Sciatic nerve (tissue), 2 donors: ENCODE measurements at regions not wholly inside any gene's neighbourhood (a gene's known extent, or its start where the extent isn't known, plus 50 kb on each side); places are given as distances from the start of the nearest gene placed in this dataset.
A peak's percentile ranks its signal among the peaks of the same experiment; 100 is the strongest.
"Not testable (repeated sequence)": the region's sequence is repeated elsewhere in the genome, so short reads cannot be mapped to it uniquely, and the experiment has no call there.

Experiments used
- ATAC-seq: fragments of 200-7000 bp; cut with Tn5 transposase; one replicate; pipeline ENCODE4 v1.9.1; 2020; ENCODE audit warnings: mild to moderate bottlenecking, moderate library complexity
- DNase-seq: peaks from one replicate; pipeline ENCODE4 v3.0.0-alpha.2; 2020; ENCODE audit warnings: low spot score
- intact Hi-C: fragments of 100-400 bp; cut with DNase I; formaldehyde crosslinking; loops from one replicate; pipeline ENCODE4 v1.14.2; 2022
- donor health status: DM: no; HTN: no; CAD: no.
- donor health status: DM: no; HTN: no; CAD: no.

GRCh38 chr21:28078126-28078525 is 914.6 kb downstream of the LTN1 start:
- intact Hi-C loops, result no loop called here
- no peak for DNase-seq
- ATAC-seq, result no peak

GRCh38 chr21:28074676-28075075 is 918.0 kb downstream of the LTN1 start:
- intact Hi-C loops, result no loop called here
- ATAC-seq (no peak), DNase-seq (no peak)

GRCh38 chr21:28072601-28073000 is 920.1 kb downstream of the LTN1 start:
- DNase-seq, result no peak
- ATAC-seq, result no peak
- intact Hi-C loops, result no loop called here

- peak; percentile 57 for ATAC-seq
- no peak for DNase-seq
- intact Hi-C loops, result no loop called here
Observed at GRCh38 chr21:28069450-28069923, 923.2 kb downstream of the LTN1 start.

GRCh38 chr21:28068455-28069358 is 924.0 kb downstream of the LTN1 start:
- ATAC-seq (peak; percentile 55), DNase-seq (no peak)
- intact Hi-C loops, result no loop called here

GRCh38 chr21:28066596-28067387 is 925.9 kb downstream of the LTN1 start:
- DNase-seq, result no peak
- no peak for ATAC-seq
- intact Hi-C loops, result no loop called here

GRCh38 chr21:28066076-28066475 is 926.6 kb downstream of the LTN1 start:
- ATAC-seq (no peak), DNase-seq (no peak)
- intact Hi-C loops, result no loop called here

GRCh38 chr21:28063241-28064216 is 929.1 kb downstream of the LTN1 start:
- ATAC-seq, result no peak
- no peak for DNase-seq
- intact Hi-C loops, result no loop called here

- intact Hi-C loops, ATAC-seq, DNase-seq: not testable (repeated sequence)
Observed at GRCh38 chr21:28052956-28053355, 939.7 kb downstream of the LTN1 start.

- intact Hi-C loops, DNase-seq: not testable (repeated sequence)
- ATAC-seq, result peak; percentile 82
Observed at GRCh38 chr21:28051649-28052048, 941.0 kb downstream of the LTN1 start.

- DNase-seq, intact Hi-C loops, ATAC-seq: not testable (repeated sequence)
Observed at GRCh38 chr21:28035692-28036091, 957.0 kb downstream of the LTN1 start.

GRCh38 chr21:28034916-28035315 is 957.8 kb downstream of the LTN1 start:
- ATAC-seq, DNase-seq, intact Hi-C loops: not testable (repeated sequence)

GRCh38 chr21:28034334-28034733 is 958.3 kb downstream of the LTN1 start:
- intact Hi-C loops, ATAC-seq: not testable (repeated sequence)

GRCh38 chr21:28032652-28033051 is 960.0 kb downstream of the LTN1 start:
- DNase-seq, intact Hi-C loops: not testable (repeated sequence)
- peak; percentile 55 for ATAC-seq

More at GRCh38 chr21:28034334-28034733, 958.3 kb downstream of the LTN1 start:
- not testable (repeated sequence) for DNase-seq

GRCh38 chr21:28031066-28031465 is 961.6 kb downstream of the LTN1 start:
- ATAC-seq, DNase-seq, intact Hi-C loops: not testable (repeated sequence)

- no peak for DNase-seq
- intact Hi-C loops, result no loop called here
- no peak for ATAC-seq
Observed at GRCh38 chr21:28025111-28025510, 967.6 kb downstream of the LTN1 start.

- intact Hi-C loops, result no loop called here
- peak; percentile 85 for ATAC-seq
- no peak for DNase-seq
Observed at GRCh38 chr21:28018741-28019669, 973.7 kb downstream of the LTN1 start.
